Parathyroid adenoma (tissue), 2 donors: ENCODE measurements at regions not wholly inside any gene's neighbourhood (a gene's known extent, or its start where the extent isn't known, plus 50 kb on each side); places are given as distances from the start of the nearest gene placed in this dataset.

Experiments used
- H2AFZ ChIP-seq: fragments of 300-600 bp; sonication (generic); one replicate; pipeline ENCODE4 v1.7.0; 2017; ENCODE audit warnings: antibody characterized with exemption, mild to moderate bottlenecking
- H3K27ac ChIP-seq: fragments of 300-600 bp; sonication (generic); one replicate; pipeline ENCODE4 v1.7.0; 2017
- H3K27me3 ChIP-seq: fragments of 300-600 bp; sonication (generic); one replicate; pipeline ENCODE4 v1.7.0; 2017; ENCODE audit warnings: low read length; ENCODE audit not compliant: control insufficient read depth, insufficient read depth
- H3K36me3 ChIP-seq: fragments of 300-600 bp; sonication (generic); one replicate; pipeline ENCODE4 v1.7.0; 2017; ENCODE audit warnings: low read length; ENCODE audit not compliant: control insufficient read depth, insufficient read depth
- H3K4me1 ChIP-seq: fragments of 300-600 bp; sonication (generic); one replicate; pipeline ENCODE4 v1.7.0; 2017; ENCODE audit warnings: control low read depth
- H3K4me2 ChIP-seq: fragments of 300-600 bp; sonication (generic); one replicate; pipeline ENCODE4 v1.7.0; 2017; ENCODE audit warnings: low read length
- H3K4me3 ChIP-seq: fragments of 300-600 bp; sonication (generic); one replicate; pipeline ENCODE4 v1.7.0; 2017; ENCODE audit warnings: low read depth, low read length
- H3K79me2 ChIP-seq: fragments of 300-600 bp; sonication (generic); one replicate; pipeline ENCODE4 v1.7.0; 2017; ENCODE audit warnings: control low read depth
- H3K9ac ChIP-seq: fragments of 300-600 bp; sonication (generic); one replicate; pipeline ENCODE4 v1.7.0; 2017; ENCODE audit warnings: mild to moderate bottlenecking
- H3K9me3 ChIP-seq: fragments of 300-600 bp; sonication (generic); one replicate; pipeline ENCODE4 v1.7.0; 2017; ENCODE audit warnings: low read length; ENCODE audit not compliant: control insufficient read depth
- TF ChIP-seq, protein P1 (sequence below): fragments of 300-600 bp; sonication (generic); IDR thresholded peaks from one replicate; pipeline ENCODE4 v1.7.0; 2017; ENCODE audit warnings: antibody characterized with exemption, mild to moderate bottlenecking
- donor health status: primary hyperparathyroidism.

DNA sequence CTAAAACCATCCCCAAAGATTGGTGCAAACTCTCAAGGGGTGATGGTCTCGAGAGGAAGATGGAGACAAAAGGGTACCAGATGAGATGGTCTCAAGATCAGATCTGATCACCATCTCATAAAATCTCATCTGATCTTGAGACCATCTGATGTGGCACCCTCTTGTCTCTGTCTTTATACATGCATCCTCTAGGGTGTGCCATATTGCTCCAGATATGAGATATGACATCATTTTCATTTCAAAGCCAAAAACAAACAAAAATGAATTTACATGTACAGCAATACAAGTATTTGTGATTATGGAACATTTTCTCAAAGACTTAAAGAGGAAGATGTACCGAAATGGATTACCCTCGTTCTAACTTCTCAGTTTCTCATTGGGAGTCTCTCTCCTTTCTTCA is 787.2 kb downstream of the GALC start:
- Histone ChIP-seq H3K9ac (no peak overlapping the region), H3K4me1 (no peaks in the 10 kb centered on the region), H3K4me2 (no peak overlapping the region), H3K4me3 (no peak overlapping the region), H3K79me2 (no peaks in the 10 kb centered on the region), H3K9me3 (no peaks in the 10 kb centered on the region), H2AFZ (no peak overlapping the region), H3K27ac (no peak overlapping the region), H3K27me3 (no peaks in the 10 kb centered on the region), H3K36me3 (no peaks in the 10 kb centered on the region)
- TF ChIP-seq, protein P1, sequence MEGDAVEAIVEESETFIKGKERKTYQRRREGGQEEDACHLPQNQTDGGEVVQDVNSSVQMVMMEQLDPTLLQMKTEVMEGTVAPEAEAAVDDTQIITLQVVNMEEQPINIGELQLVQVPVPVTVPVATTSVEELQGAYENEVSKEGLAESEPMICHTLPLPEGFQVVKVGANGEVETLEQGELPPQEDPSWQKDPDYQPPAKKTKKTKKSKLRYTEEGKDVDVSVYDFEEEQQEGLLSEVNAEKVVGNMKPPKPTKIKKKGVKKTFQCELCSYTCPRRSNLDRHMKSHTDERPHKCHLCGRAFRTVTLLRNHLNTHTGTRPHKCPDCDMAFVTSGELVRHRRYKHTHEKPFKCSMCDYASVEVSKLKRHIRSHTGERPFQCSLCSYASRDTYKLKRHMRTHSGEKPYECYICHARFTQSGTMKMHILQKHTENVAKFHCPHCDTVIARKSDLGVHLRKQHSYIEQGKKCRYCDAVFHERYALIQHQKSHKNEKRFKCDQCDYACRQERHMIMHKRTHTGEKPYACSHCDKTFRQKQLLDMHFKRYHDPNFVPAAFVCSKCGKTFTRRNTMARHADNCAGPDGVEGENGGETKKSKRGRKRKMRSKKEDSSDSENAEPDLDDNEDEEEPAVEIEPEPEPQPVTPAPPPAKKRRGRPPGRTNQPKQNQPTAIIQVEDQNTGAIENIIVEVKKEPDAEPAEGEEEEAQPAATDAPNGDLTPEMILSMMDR, result no peak

DNA sequence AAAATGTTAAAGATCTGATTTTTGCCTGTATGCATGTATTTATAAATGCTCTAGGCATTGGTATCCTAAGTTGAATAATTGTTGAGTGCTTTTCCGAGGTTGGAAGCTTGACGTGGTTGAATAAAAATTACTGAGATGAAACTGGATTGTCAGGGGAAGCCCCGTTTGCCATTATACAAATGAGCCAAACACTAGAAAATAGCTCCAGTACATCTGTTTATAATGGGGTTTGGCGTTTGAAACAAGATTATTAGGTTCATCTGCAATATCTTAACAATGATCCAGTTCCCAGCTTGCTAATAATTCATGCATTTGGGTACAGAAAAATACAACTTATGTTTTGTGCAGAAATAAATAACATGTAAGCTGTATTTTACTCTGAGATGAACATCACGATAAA is 789.6 kb downstream of the GALC start:
- no peak overlapping the region for H2AFZ ChIP-seq
- no peaks in the 10 kb centered on the region for H3K79me2 ChIP-seq
- H3K4me1 ChIP-seq, result no peaks in the 10 kb centered on the region
- H3K9ac ChIP-seq, result no peak overlapping the region
- no peak overlapping the region for H3K4me3 ChIP-seq
- no peak overlapping the region for H3K4me2 ChIP-seq
- H3K27me3 ChIP-seq, result no peaks in the 10 kb centered on the region
- H3K27ac ChIP-seq, result no peak overlapping the region
- H3K9me3 ChIP-seq, result no peaks in the 10 kb centered on the region
- TF ChIP-seq, protein P1, result no peak
- H3K36me3 ChIP-seq, result no peaks in the 10 kb centered on the region

DNA sequence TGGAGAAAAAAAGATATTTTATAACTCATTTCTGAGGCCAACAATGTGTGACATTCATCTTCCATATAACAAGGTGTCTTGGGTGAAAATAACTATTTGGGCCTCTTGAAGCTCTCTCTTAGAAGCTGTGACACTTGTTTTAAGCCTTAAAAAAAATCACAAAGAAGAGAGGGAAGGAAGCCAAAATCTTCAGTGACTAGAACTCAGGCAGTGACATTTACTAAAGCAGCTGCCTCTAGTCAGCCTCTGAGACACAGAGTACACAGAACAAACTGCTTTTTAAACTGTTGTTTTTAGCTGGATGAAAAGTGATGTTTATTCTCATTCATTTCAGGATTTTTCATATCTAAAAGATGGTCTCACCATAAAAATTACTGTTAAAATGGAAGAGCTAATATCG is 793.6 kb downstream of the GALC start:
- Histone ChIP-seq H3K9ac (no peak overlapping the region), H3K4me1 (no peaks in the 10 kb centered on the region), H3K36me3 (no peaks in the 10 kb centered on the region), H3K9me3 (no peaks in the 10 kb centered on the region), H3K27me3 (no peaks in the 10 kb centered on the region), H3K27ac (no peak overlapping the region), H2AFZ (no peak overlapping the region), H3K79me2 (no peaks in the 10 kb centered on the region), H3K4me3 (no peak overlapping the region), H3K4me2 (no peak overlapping the region)
- TF ChIP-seq, protein P1, result no peak

DNA sequence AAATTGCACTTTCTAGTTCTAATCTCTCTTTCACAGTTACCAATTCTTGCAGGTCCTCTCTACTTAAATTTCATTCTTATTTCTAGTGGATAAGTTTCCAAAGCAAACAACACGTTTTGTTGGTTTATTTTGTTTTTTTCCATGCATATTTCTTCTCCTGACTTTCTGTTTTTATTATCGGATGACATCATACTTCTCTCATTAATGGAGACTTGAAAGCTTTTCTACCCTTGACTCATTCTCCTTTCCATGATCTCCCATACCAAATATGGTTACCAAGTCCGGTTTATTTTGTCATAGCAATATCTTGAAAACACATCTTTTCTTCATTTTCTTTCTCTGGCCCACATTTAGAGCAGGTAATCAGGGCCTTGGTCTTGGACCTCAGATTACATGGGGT is 796.5 kb downstream of the GALC start:
- Histone ChIP-seq H2AFZ (no peak overlapping the region), H3K36me3 (no peaks in the 10 kb centered on the region), H3K27ac (no peak overlapping the region), H3K4me3 (no peak overlapping the region), H3K27me3 (no peaks in the 10 kb centered on the region), H3K9ac (no peak overlapping the region), H3K4me2 (no peak overlapping the region), H3K79me2 (no peaks in the 10 kb centered on the region), H3K4me1 (no peaks in the 10 kb centered on the region), H3K9me3 (no peaks in the 10 kb centered on the region)
- TF ChIP-seq, protein P1, result no peak

DNA sequence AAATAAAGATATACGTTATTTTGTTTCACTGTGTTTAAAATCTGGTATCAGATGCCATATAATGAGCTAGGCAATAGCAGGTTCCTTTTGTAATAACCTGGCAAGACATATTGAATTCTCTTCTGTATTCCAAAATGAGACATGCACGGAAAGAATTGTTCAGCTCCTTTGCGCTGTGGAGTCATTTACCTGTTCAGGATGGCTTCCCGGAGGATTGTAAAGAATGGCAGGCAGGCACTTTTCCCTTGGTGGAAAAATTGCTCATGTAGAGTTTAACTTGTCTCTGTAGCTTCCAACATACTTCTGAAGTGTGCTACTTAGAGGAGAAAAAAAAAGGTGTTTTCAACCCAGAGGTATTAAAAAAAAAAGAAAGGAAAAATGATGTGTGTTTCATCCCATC is 805.2 kb downstream of the GALC start:
- Histone ChIP-seq H3K4me3 (no peak overlapping the region), H3K4me1 (no peaks in the 10 kb centered on the region)

More for the DNA sequence above, 805.2 kb downstream of the GALC start:
- H2AFZ ChIP-seq, result no peak overlapping the region
- H3K36me3 ChIP-seq, result no peaks in the 10 kb centered on the region
- no peaks in the 10 kb centered on the region for H3K79me2 ChIP-seq
- TF ChIP-seq, protein P1, result no peak
- H3K9ac ChIP-seq, result no peak overlapping the region
- H3K9me3 ChIP-seq, result no peaks in the 10 kb centered on the region
- no peak overlapping the region for H3K27ac ChIP-seq
- no peak overlapping the region for H3K4me2 ChIP-seq
- no peaks in the 10 kb centered on the region for H3K27me3 ChIP-seq
